Heart right ventricle (tissue), 16 donors: ENCODE measurements at regions not wholly inside any gene's neighbourhood (a gene's known extent, or its start where the extent isn't known, plus 50 kb on each side); places are given as distances from the start of the nearest gene placed in this dataset.

Experiments
- ATAC-seq, 8 donors: fragments of 200-7000 bp; cut with Tn5 transposase; one replicate each; pipeline ENCODE4 v1.9.1; 2020; ENCODE audit warnings: mild to moderate bottlenecking in 8 of 8, moderate library complexity in 8 of 8, moderate number of reproducible peaks in 1 of 8
- DNase-seq, 2 donors: peaks; one replicate each; pipeline ENCODE4 v3.0.0-alpha.2; 2020
- H3K27ac ChIP-seq, 10 donors: fragments of 200-600 bp; sonication (generic) in 2 of 10; one replicate each; pipeline versions ENCODE4 v1.5.0 to v1.8.0; 2020 to 2022; ENCODE audit warnings: mild to moderate bottlenecking in 3 of 10
- H3K27me3 ChIP-seq, 7 donors: fragments of 200-600 bp; one replicate each; pipeline ENCODE4 v1.8.0; 2021 to 2022; ENCODE audit warnings: mild to moderate bottlenecking in 2 of 7
- H3K36me3 ChIP-seq, 9 donors: fragments of 200-600 bp; sonication (generic) in 1 of 9; one replicate each; pipeline versions ENCODE4 v1.5.0 to v1.8.0; 2020 to 2022; ENCODE audit warnings: mild to moderate bottlenecking in 2 of 9
- H3K4me1 ChIP-seq, 9 donors: fragments of 200-600 bp; sonication (generic) in 1 of 9; one replicate each; pipeline versions ENCODE4 v1.5.0 to v1.8.0; 2020 to 2022; ENCODE audit warnings: mild to moderate bottlenecking in 4 of 9
- H3K4me3 ChIP-seq, 10 donors: fragments of 200-600 bp; sonication (generic) in 2 of 10; one replicate each; pipeline versions ENCODE4 v1.5.0 to v1.8.0; 2020 to 2022; ENCODE audit warnings: mild to moderate bottlenecking in 7 of 10, moderate library complexity in 2 of 10
- H3K9me3 ChIP-seq, 11 donors: fragments of 200-600 bp in 10 of 11; sonication (generic) in 2 of 11; one replicate each; pipeline versions ENCODE4 v1.5.0 to v1.8.0; 2013 to 2022; ENCODE audit warnings: mild to moderate bottlenecking in 2 of 11, control low read depth in 1 of 11, moderate library complexity in 1 of 11
- CTCF ChIP-seq, 9 donors: fragments of 200-600 bp; sonication (generic) in 2 of 9; IDR thresholded peaks; one replicate each; pipeline versions ENCODE4 v1.5.0 to v1.8.0; 2021 to 2022; ENCODE audit warnings: antibody characterized with exemption in 9 of 9, mild to moderate bottlenecking in 5 of 9, moderate library complexity in 1 of 9
- WGBS, 2 donors: extraction: QIAGEN DNeasy Blood & Tissue Kit; methylation state at CpG; one replicate each; pipeline ENCODE4 v1.1.7; 2013; ENCODE audit warnings: inconsistent platforms in 1 of 2; 5-methylcytosine and 5-hydroxymethylcytosine counted together
- intact Hi-C, 10 donors: fragments of 100-400 bp; cut with DNase I; formaldehyde crosslinking; loops; one replicate each; pipeline versions ENCODE4 v1.11.1 to v1.14.2; 2022
- donor health status: Arrhythmogenic right ventricular cardiomyopathy.
- donor health status: ischemic (EF 13 %, LVEDD 7.1; RV severe dilation, severe dysfunction).
- donor health status: healthy with polysubstance abuse.
- donor health status: DM: no; HTN: yes; CAD: no.
- donor health status: DM: no; HTN: no; CAD: no.
- donor health status: ischemic (EF 25% LVEDD 6.9; RV normal size, moderate dysfunction).
- donor health status: ischemic (EF 25% LVEDD 5.7; RV mildly dilated, moderate dysfunction).
- donor health status: healthy.
- donor health status: DM: yes; HTN: yes; CAD: no.
- donor health status: Ischemic cardiomyopathy.
- donor health status: ischemic (EF 35%, LVEDD 5.7; RV mildly dilated, moderate dysfunction).
- donor health status: nonischemic (EF 11% LVEDD 7.7; RV severe dilation, severe dysfunction).
- donor health status: DM: yes; HTN: yes; CAD: no.
- donor health status: PGD.
- donor health status: ischemic (EF 29% LVEDD 5.4; RV normal size, mild dysfunction).
- donor health status: nonischemic (EF 23%, LVEDD 6.1; RV moderate dilation, normal function).

- ATAC-seq: no peak
- no peak overlapping the region for H3K4me3 ChIP-seq
- no peak overlapping the region for H3K27ac ChIP-seq
- H3K36me3 ChIP-seq: no peaks in the 10 kb centered on the region
- no peaks in the 10 kb centered on the region for H3K27me3 ChIP-seq
- no peak for DNase-seq
- peaks cover 0 to 34% (median 6%) of the 10 kb centered on the region in 11 donors for H3K9me3 ChIP-seq
- whole genome bisulfite sequencing, 2 donors: 92 to 94% methylated on average over 3 of the region's 3 CpGs
- no peak for TF ChIP-seq CTCF (IDR thresholded peaks at IDR 0.05)
- no peaks in the 10 kb centered on the region for H3K4me1 ChIP-seq
- intact Hi-C loops: no loop called here
Observed at GRCh38 chr10:20726381-20726780, 170.7 kb downstream of the NEBL start.

GRCh38 chr10:20714979-20715378 lies 182.1 kb downstream of the NEBL start:
- no peak for ATAC-seq
- no peak for DNase-seq
- Histone ChIP-seq H3K27me3 (no peaks in the 10 kb centered on the region), H3K36me3 (no peaks in the 10 kb centered on the region), H3K27ac (no peak overlapping the region), H3K4me1 (no peaks in the 10 kb centered on the region), H3K9me3 (peaks cover 0 to 9% (median 0%) of the 10 kb centered on the region in 11 donors), H3K4me3 (no peak overlapping the region)
- intact Hi-C loops: no loop called here
- 74 to 97% methylated on average over 1 of the region's 1 CpG for WGBS, 2 donors
- no peak for TF ChIP-seq CTCF (IDR thresholded peaks at IDR 0.05)

DNA sequence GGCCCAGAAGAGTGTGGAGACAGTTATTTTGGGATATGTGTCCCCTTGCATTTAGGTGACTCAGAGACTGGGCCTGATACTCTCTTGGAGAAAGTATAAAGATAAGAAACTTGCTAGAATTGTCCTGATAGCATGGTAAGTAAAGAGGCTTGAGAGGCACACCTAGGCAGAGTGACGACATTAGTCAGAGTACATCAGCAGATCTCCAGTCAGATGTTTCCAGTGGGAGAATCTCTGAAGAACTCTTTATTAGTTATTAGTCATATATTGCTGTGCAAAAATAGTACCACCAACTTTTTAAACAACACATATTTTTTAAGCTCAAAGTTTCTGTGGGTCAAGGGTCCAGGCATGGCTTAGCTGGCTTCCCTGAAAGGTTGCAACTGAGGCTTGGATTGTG lies 182.6 kb downstream of the NEBL start:
- H3K9me3 ChIP-seq: peaks cover 0 to 9% (median 0%) of the 10 kb centered on the region in 11 donors
- H3K27ac ChIP-seq: no peak overlapping the region
- intact Hi-C loops: no loop called here
- no peak overlapping the region for H3K4me3 ChIP-seq
- H3K4me1 ChIP-seq: no peaks in the 10 kb centered on the region
- 0 to 47% methylated on average over 1 of the region's 1 CpG for WGBS, 2 donors
- H3K27me3 ChIP-seq: no peaks in the 10 kb centered on the region
- H3K36me3 ChIP-seq: no peaks in the 10 kb centered on the region
- no peak for TF ChIP-seq CTCF (IDR thresholded peaks at IDR 0.05)
- ATAC-seq: no peak
- no peak for DNase-seq

DNA sequence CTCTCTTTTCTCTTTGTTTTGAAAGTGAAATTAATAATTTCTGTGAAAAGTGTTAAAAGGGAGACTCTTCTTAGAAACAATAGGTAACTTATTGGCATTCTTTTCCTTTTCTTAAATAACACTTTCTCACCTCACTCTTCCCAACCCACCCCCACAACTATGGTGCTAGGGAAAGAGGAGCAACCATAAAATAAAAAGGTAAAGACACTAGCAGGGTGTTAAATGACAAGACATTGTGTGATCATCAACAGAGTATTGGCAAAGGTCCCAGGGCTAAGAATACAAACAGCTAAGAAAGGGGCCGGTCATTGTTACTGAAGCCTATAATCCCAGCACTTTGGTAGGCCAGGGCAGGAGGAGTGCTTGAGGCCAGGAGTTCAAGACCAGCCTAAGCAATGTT lies 183.7 kb downstream of the NEBL start:
- no peak overlapping the region for H3K27ac ChIP-seq
- no peaks in the 10 kb centered on the region for H3K27me3 ChIP-seq
- ATAC-seq (no peak), DNase-seq (no peak)
- H3K9me3 ChIP-seq: peaks cover 0 to 9% (median 0%) of the 10 kb centered on the region in 11 donors
- H3K4me1 ChIP-seq: no peaks in the 10 kb centered on the region
- intact Hi-C loops: no loop called here
- H3K4me3 ChIP-seq: no peak overlapping the region
- H3K36me3 ChIP-seq: no peaks in the 10 kb centered on the region
- 69 to 78% methylated on average over 1 of the region's 1 CpG for WGBS, 2 donors
- TF ChIP-seq CTCF (IDR thresholded peaks at IDR 0.05): no peak

DNA sequence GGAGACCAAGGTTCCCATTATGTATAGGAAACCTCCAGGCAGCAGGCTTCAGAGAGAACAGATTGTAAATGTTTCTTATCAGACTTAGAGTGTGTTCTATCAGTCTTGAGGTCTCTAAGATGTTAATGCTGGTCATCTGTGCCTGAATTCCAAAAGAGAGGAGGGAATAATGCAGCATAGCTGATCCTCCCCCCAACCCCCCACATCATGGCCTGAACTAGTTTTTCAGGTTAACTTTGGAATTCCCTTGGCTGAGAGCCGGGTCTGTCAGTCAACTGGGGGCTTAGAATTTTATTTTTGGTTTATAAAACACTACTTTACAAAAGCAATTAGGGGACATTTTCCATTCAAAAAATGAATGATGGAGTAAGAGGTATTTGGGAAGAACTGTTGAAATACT lies 184.3 kb downstream of the NEBL start:
- Histone ChIP-seq H3K27ac (no peak overlapping the region), H3K9me3 (peaks cover 0 to 5% (median 0%) of the 10 kb centered on the region in 11 donors), H3K4me3 (no peak overlapping the region), H3K4me1 (no peaks in the 10 kb centered on the region), H3K36me3 (no peaks in the 10 kb centered on the region), H3K27me3 (no peaks in the 10 kb centered on the region)
- no peak for DNase-seq
- ATAC-seq: no peak
- intact Hi-C loops: no loop called here
- 78 to 84% methylated on average over 1 of the region's 1 CpG for WGBS, 2 donors
- TF ChIP-seq CTCF (IDR thresholded peaks at IDR 0.05): no peak
